ENCODE measurements at regions not wholly inside any gene's neighbourhood (a gene's known extent, or its start where the extent isn't known, plus 50 kb on each side); places are given as distances from the start of the nearest gene placed in this dataset.

DNA sequence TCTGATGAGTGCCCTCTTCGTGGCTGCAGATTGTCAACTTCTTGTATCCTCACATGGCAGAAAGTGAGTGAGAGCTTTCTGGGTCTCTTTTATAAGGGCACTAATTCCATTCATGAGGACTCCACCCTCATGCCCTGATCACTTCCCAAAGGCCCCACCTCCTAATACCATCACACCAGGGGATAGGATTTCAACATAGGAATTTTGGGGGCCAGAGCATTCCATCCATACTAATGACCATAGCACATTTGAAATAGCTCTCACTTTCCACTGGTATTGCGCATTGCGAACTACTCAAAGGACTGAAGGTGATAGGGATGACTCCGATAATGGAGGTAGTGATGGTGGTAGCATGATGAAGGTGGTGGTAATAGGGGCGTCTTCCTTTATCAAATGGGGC is 324.3 kb downstream of the PRL start:
- TF ChIP-seq, protein P1, sequence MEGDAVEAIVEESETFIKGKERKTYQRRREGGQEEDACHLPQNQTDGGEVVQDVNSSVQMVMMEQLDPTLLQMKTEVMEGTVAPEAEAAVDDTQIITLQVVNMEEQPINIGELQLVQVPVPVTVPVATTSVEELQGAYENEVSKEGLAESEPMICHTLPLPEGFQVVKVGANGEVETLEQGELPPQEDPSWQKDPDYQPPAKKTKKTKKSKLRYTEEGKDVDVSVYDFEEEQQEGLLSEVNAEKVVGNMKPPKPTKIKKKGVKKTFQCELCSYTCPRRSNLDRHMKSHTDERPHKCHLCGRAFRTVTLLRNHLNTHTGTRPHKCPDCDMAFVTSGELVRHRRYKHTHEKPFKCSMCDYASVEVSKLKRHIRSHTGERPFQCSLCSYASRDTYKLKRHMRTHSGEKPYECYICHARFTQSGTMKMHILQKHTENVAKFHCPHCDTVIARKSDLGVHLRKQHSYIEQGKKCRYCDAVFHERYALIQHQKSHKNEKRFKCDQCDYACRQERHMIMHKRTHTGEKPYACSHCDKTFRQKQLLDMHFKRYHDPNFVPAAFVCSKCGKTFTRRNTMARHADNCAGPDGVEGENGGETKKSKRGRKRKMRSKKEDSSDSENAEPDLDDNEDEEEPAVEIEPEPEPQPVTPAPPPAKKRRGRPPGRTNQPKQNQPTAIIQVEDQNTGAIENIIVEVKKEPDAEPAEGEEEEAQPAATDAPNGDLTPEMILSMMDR (IDR thresholded peaks at IDR 0.05), result no peak
- TF ChIP-seq POLR2A (IDR thresholded peaks at IDR 0.05), result no peak

All from adrenal gland (tissue), 5 donors.